Testis (tissue), 2 donors: ENCODE measurements at regions not wholly inside any gene's neighbourhood (a gene's known extent, or its start where the extent isn't known, plus 50 kb on each side); places are given as distances from the start of the nearest gene placed in this dataset.

Source experiments
- DNase-seq: peaks from one replicate; pipeline ENCODE4 v3.0.0-alpha.2; 2019
- H3K27ac ChIP-seq, 2 donors: fragments of 200-600 bp; sonication (generic); one replicate each; pipeline ENCODE4 v1.5.1; 2019
- H3K27me3 ChIP-seq: fragments of 200-600 bp; sonication (generic); one replicate; pipeline ENCODE4 v1.5.1; 2019
- H3K36me3 ChIP-seq: fragments of 200-600 bp; sonication (generic); one replicate; pipeline ENCODE4 v1.5.1; 2017; ENCODE audit warnings: low read depth; ENCODE audit errors: missing control alignments
- H3K4me1 ChIP-seq: fragments of 200-600 bp; sonication (generic); one replicate; pipeline ENCODE4 v1.5.1; 2019
- H3K4me3 ChIP-seq, 2 donors: fragments of 200-600 bp; sonication (generic); one replicate each; pipeline ENCODE4 v1.5.1; 2017 to 2019
- H3K9me3 ChIP-seq: fragments of 200-600 bp; sonication (generic); one replicate; pipeline ENCODE4 v1.5.1; 2017
- POLR2A ChIP-seq: fragments of 450-650 bp; IDR thresholded peaks from one replicate; pipeline ENCODE4 v1.6.1; 2017; ENCODE audit warnings: antibody characterized with exemption, mild to moderate bottlenecking, moderate library complexity
- WGBS, 2 donors: methylation state at CpG; one replicate each; pipeline ENCODE4 v1.1.5; 2018; 5-methylcytosine and 5-hydroxymethylcytosine counted together
- intact Hi-C: fragments of 100-400 bp; cut with DNase I; formaldehyde crosslinking; loops from one replicate; pipeline ENCODE4 v1.15.1; 2023; ENCODE audit warnings: low total_unique reads
- TF ChIP-seq, protein P1 (sequence below), 3 experiments: fragments of 450-650 bp in 2 of 3; fragments of 200-600 bp in 1 of 3; sonication (generic) in 1 of 3; IDR thresholded peaks; one replicate each; pipeline ENCODE4 v1.5.1; 2016 to 2019; ENCODE audit warnings: antibody characterized with exemption in 3 of 3, mild to moderate bottlenecking in 2 of 3, moderate library complexity in 1 of 3

DNA sequence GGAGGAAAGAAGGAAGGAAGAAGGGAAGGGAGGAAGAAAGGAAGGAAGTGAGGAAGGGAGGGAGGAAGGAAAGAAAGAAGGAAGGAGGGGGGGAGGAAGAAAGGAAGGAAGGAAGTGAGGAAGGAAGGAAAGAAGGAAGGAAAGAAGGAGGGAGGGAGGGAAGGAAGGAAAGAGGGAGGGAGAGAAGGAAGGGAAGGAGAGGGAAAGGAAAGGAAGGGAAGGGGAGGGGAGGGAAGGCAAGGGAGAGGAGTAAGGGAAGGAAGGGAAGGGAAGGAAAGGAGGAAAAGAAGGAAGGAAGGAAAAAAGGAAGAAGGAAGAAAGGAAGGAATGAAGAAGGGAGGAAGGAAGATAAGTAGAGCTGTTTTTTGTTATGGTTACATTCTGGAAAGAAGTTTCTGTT lies 141.2 kb downstream of the LRRC3B start:
- TF ChIP-seq, protein P1, sequence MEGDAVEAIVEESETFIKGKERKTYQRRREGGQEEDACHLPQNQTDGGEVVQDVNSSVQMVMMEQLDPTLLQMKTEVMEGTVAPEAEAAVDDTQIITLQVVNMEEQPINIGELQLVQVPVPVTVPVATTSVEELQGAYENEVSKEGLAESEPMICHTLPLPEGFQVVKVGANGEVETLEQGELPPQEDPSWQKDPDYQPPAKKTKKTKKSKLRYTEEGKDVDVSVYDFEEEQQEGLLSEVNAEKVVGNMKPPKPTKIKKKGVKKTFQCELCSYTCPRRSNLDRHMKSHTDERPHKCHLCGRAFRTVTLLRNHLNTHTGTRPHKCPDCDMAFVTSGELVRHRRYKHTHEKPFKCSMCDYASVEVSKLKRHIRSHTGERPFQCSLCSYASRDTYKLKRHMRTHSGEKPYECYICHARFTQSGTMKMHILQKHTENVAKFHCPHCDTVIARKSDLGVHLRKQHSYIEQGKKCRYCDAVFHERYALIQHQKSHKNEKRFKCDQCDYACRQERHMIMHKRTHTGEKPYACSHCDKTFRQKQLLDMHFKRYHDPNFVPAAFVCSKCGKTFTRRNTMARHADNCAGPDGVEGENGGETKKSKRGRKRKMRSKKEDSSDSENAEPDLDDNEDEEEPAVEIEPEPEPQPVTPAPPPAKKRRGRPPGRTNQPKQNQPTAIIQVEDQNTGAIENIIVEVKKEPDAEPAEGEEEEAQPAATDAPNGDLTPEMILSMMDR (IDR thresholded peaks at IDR 0.05), result no peak
- no peak for TF ChIP-seq POLR2A
- Histone ChIP-seq H3K27ac (no peak overlapping the region), H3K36me3 (no peaks in the 10 kb centered on the region), H3K4me3 (no peak overlapping the region), H3K4me1 (no peaks in the 10 kb centered on the region), H3K27me3 (no peaks in the 10 kb centered on the region), H3K9me3 (no peaks in the 10 kb centered on the region)
- intact Hi-C loops, result no loop called here
- no peak for DNase-seq

GRCh38 chr3:26766031-26766430 lies 143.5 kb downstream of the LRRC3B start:
- DNase-seq, result no peak
- 72 to 74% methylated on average over 1 of the region's 1 CpG for WGBS, 2 donors
- TF ChIP-seq POLR2A, result no peak
- TF ChIP-seq, protein P1 (IDR thresholded peaks at IDR 0.05), result no peak
- Histone ChIP-seq H3K4me3 (no peak overlapping the region), H3K27ac (no peak overlapping the region), H3K9me3 (no peaks in the 10 kb centered on the region), H3K4me1 (no peaks in the 10 kb centered on the region), H3K27me3 (no peaks in the 10 kb centered on the region), H3K36me3 (no peaks in the 10 kb centered on the region)
- intact Hi-C loops, result no loop called here

DNA sequence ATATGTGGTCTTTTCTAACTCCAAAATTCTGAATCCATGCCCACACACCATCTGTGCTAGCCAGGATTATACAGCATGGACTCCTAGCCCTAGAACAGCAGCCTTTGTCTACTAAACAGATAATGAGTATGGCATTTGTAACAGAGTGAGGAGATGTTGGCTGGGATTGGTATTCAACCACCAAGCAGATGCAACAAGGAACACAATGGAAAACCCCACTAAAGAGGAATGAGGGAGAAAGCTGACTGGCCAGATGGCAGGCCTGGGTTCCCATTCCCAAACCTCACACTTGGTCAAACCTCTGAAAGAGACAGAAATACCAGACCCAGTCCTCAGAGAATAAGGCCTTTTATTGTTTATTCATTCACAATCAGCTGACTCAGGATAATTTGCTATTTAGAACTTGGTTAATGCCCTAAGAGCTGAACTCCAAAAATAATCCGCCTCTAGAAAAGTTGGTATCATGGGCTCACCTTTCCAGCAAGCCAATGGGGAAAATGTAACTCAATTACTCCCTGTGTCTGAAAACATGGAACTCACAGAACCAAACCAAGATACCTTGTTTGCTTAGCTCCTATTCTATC lies 145.6 kb downstream of the LRRC3B start:
- TF ChIP-seq, protein P1 (IDR thresholded peaks at IDR 0.05), result no peak
- TF ChIP-seq POLR2A, result no peak

DNA sequence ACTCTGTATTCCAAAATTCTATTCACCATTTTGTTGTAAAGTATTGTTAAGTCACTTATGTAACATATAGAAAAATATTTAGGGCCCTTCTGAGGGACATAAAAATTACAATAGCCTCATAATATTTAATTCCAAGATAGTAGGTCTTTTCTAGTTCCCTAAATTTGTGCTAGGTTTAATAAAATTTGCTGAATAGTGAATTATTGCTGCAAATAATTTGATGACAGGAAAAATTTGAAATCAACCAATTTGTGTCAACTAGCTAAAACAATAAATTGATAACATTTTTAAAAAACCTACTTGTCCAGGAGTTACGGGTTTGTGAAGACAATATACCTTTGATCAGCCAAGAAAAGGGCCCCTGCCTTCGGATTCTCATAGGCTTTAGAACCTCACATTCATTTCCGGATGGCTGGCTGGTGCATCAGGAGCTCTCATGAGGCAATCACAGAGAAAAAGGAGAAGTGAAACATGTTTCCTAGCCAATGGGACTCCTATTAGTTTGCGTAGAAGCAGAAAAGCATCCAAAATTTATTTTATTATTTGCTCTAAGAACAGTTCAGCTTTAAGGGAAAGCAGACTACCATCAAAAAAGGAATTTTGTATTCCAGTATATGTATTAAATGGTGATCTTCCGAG lies 177.2 kb downstream of the LRRC3B start:
- Histone ChIP-seq H3K36me3 (no peaks in the 10 kb centered on the region), H3K4me1 (no peaks in the 10 kb centered on the region), H3K4me3 (no peak overlapping the region), H3K27ac (no peak overlapping the region), H3K27me3 (no peaks in the 10 kb centered on the region), H3K9me3 (no peaks in the 10 kb centered on the region)
- no peak for TF ChIP-seq POLR2A
- TF ChIP-seq, protein P1 (IDR thresholded peaks at IDR 0.05), result no peak
- intact Hi-C loops, result no loop called here
- DNase-seq, result no peak
- WGBS, 2 donors, result 80 to 85% methylated on average over 5 of the region's 5 CpGs

More for the DNA sequence above, 145.6 kb downstream of the LRRC3B start:
- H3K27me3 ChIP-seq, result no peaks in the 10 kb centered on the region
- DNase-seq, result no peak
- intact Hi-C loops, result no loop called here
- WGBS, 2 donors, result 83 to 97% methylated on average over 1 of the region's 1 CpG
- no peaks in the 10 kb centered on the region for H3K4me1 ChIP-seq
- H3K36me3 ChIP-seq, result no peaks in the 10 kb centered on the region
- H3K4me3 ChIP-seq, result no peak overlapping the region
- no peak overlapping the region for H3K27ac ChIP-seq
- H3K9me3 ChIP-seq, result no peaks in the 10 kb centered on the region

DNA sequence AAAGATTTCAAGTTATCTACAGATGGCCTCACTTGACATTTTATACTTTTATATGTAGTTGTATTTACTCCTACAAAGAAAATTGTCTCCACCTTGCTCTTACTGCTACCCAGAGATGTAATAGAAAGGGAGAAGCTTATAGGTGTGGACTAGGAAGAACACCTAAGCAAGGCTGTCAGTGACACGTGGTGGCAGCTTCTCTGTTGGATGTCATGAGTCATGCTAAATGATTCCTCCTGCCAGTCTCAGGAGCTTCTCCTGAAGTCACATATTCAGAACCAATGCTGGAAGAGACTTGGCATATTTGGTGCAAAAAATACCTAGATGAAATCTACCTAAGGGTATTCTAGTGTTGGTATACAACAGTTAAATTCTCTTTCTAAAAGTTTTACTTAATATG lies 184.7 kb downstream of the LRRC3B start:
- Histone ChIP-seq H3K4me1 (no peaks in the 10 kb centered on the region), H3K4me3 (no peak overlapping the region), H3K27ac (no peak overlapping the region), H3K27me3 (no peaks in the 10 kb centered on the region), H3K9me3 (no peaks in the 10 kb centered on the region), H3K36me3 (no peaks in the 10 kb centered on the region)
- WGBS, 2 donors, result 45 to 70% methylated on average over 1 of the region's 1 CpG
- no peak for DNase-seq
- TF ChIP-seq, protein P1 (IDR thresholded peaks at IDR 0.05), result no peak
- TF ChIP-seq POLR2A, result no peak
- intact Hi-C loops, result no loop called here
